Stimulated activated CD4-positive, alpha-beta T cell treated with anti-CD3 and anti-CD28 coated beads, Interleukin-4, amount 100 ng/mL, for 4 hours (primary cell): ENCODE measurements at regions not wholly inside any gene's neighbourhood (a gene's known extent, or its start where the extent isn't known, plus 50 kb on each side); places are given as distances from the start of the nearest gene placed in this dataset.
"Not testable (repeated sequence)": the region's sequence is repeated elsewhere in the genome, so short reads cannot be mapped to it uniquely, and the experiment has no call there.

Experiments
- DNase-seq, 2 experiments: peaks; one replicate each; pipeline ENCODE4 v3.0.0-alpha.2; 2020

DNA sequence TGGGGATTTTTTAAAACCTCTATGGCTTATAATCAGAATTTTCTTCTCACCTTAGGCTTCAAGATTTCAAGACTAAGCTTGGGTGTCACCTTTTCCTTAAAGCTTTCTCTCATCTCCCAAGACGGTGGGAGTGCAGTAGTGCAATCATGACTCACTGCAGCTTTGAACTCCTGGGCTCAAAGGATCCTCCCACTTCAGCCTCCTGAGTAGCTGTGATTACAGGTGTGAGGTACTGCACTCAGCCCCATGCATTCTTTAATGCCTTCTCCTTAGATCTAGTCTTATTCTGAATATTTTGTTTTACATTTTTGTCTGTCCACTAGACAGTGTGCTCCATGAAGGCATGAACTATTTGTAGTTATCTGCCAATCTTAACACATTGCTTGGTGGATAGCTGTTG is 55.7 kb upstream of the FAT3 start:
- DNase-seq, result no peak

DNA sequence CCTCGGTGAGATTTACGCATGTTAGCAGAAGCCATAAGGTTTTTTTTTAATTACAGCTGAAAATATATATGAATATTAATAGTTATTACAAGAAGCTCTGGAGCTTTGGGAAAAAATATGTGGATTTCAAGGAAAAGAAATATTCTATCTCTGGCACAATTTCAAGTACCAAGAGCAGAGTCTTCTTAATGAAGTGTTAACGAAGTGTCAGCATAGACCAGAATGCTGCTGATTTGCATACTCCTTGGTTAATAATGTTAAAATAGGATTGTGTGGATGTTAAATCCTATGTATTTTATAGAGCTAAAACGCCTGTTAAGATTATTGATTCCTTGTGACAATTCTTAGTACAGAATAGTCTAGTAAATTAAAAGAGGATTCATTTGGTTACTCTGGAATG is 57.0 kb upstream of the FAT3 start:
- no peak for DNase-seq

DNA sequence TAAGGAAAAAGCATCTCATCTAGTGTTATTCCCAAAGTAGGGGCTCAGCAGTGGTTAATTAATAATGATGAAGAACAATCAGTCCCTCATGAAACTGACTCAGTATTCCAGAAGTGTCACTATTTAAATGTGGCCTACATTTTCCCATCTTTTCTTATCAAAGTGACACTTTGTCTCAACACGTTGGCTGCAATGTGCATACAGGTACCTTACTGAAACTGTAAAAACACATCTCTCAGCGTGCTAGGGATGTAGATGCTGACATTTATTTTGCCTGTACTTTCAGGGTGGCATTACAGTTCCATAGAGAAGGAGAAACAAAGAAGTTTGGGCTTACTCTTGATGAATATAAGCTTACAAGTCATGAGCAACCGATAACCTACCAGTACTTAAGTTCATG is 58.3 kb upstream of the FAT3 start:
- no peak for DNase-seq

DNA sequence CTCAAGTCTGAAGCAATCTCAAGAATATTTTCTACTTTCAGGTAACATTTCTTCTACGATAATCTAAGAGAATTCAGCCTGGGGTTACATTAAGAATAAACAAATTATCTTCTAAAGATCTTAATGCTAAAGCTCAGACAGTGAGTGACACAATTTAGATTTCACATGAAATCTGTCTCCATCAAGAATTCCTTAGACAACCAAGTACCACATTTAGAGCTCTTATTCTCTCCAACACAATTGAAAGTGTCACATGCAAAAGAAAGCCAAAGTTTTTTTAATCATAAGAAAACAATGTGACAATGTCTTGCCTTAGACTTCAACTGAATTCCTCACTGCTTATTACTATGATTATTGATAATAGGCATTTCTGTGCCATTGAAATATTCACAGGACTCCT is 60.7 kb upstream of the FAT3 start:
- no peak for DNase-seq

DNA sequence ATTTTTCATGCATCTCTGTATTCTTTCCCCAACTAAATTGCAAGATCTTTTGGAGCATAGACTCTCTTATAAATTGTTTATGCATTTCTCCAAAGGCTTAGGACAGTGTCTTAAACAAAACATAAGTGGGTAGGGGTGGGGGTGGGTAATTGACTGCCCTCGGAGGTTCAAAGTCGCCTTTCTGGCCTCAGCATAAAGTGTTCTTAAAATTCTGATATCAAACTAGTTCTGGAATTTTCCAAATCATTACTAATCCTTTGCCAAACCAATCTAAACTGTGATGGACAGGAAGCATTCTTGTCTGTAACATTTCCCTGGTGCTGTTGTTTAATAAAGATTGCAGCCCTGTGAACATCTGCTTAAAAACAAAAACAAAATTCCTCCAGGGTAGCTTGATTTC is 61.8 kb upstream of the FAT3 start:
- DNase-seq, result no peak

DNA sequence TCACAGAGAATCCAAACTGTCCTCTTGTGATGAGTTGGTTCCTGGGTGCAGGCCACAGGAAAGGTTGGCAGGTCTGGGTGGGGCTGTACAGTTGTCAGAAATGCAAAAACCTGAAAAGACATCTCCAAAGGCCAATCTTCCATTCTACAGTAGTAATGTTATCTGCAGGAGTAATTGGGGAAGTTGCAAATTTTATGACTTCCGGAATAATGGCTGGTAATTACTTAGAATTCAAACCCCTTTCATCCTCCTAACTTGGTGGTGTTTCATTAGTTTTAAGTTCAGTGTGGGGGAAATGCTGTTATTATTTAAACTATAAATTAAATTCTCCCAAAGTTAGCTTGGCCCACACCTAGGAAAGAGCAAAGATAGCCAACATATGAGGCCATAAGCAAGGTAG is 64.7 kb upstream of the FAT3 start:
- DNase-seq, result no peak

DNA sequence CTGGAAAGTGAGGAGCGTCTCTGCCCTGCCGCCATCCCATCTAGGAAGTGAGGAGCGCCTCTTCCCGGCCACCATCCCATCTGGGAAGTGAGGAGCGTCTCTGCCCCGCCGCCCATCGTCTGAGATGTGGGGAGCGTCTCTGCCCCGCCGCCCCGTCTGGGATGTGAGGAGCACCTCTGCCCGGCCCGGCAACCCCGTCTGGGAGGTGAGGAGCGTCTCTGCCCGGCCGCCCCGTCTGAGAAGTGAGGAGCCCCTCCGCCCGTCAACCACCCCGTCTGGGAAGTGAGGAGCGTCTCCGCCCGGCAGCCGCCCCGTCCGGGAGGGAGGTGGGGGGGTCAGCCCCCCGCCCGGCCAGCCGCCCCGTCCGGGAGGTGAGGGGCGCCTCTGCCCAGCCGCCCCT is 67.2 kb upstream of the FAT3 start:
- DNase-seq, result not testable (repeated sequence)

DNA sequence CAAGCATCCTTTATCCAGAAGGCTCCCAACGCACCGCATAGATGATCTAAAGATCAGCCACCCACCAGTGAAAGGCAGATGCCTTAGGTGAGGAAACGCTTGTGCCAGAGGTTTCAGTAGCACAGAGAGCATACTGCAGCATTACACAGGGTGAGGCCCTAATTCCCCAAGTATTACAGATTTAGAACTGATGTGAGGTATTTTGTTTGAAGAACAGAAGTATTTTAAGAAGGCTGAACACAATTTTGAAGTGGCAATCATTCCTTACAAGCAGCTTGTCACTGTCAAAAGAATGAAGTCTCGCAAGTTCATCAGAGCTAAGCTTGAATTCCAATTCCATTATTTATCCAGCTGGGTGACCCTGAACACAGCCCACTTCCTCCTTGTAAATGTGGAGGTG is 70.0 kb upstream of the FAT3 start:
- no peak for DNase-seq

DNA sequence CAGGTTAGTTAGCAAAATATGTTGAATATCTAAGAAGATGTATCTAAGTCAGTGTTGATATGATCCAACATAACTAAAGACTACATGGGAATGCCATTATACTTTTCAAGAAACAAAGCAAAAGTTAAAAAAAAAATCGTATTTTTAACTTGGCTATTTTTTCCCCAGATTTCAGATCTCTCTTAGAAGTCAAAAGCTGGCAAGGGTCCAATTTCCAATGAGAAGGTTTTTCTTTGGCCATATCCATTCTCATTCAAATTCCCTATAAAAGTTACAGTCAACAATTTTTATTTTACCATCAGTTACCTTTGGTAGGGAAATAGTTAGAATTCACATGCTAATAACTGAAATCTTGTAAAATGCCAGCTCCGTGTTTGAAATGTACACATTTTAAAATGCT is 70.5 kb upstream of the FAT3 start:
- no peak for DNase-seq

- DNase-seq, result no peak
These were observed 71.1 kb upstream of the FAT3 start for GRCh38 chr11:92153542-92153941.

- DNase-seq, result no peak
These were observed 72.4 kb upstream of the FAT3 start for GRCh38 chr11:92152245-92152644.

GRCh38 chr11:92149996-92150395 is 74.6 kb upstream of the FAT3 start:
- no peak for DNase-seq

GRCh38 chr11:92141725-92142124 is 82.9 kb upstream of the FAT3 start:
- DNase-seq, result no peak

- no peak for DNase-seq
These were observed 83.5 kb upstream of the FAT3 start for GRCh38 chr11:92141159-92141558.

- no peak for DNase-seq
These were observed 84.6 kb upstream of the FAT3 start for GRCh38 chr11:92140021-92140420.

GRCh38 chr11:92138296-92138695 is 86.3 kb upstream of the FAT3 start:
- no peak for DNase-seq

DNA sequence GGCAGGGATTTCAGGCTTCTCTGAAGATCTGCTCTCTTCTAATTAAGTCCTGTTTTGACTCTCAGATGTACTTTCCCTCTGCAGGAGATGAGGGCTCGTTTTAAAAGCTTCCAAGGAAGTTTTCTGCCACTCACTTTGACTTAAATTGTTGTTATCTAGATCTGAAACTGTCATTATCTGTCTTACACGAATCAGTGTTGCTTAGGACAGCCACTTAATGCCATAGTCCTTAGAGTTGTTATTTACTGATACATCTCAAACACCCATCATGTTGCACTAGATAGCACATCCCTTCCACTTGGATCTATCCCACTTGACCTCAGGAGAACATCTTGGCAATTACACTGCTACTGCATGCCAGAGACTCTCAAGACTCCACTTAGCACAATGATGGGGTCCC is 86.9 kb upstream of the FAT3 start:
- DNase-seq, result no peak

- DNase-seq, result no peak
These were observed 87.8 kb upstream of the FAT3 start for GRCh38 chr11:92136797-92137196.

GRCh38 chr11:92131289-92131865 is 93.2 kb upstream of the FAT3 start:
- DNase-seq, result no peak

GRCh38 chr11:92130421-92130831 is 94.2 kb upstream of the FAT3 start:
- no peak for DNase-seq

GRCh38 chr11:92129811-92130210 is 94.8 kb upstream of the FAT3 start:
- no peak for DNase-seq

- DNase-seq, result no peak
These were observed 96.6 kb upstream of the FAT3 start for GRCh38 chr11:92128026-92128425.

GRCh38 chr11:92125321-92125720 is 99.3 kb upstream of the FAT3 start:
- no peak for DNase-seq

GRCh38 chr11:92123540-92123939 is 101.1 kb upstream of the FAT3 start:
- DNase-seq, result no peak

GRCh38 chr11:92122561-92122960 is 102.1 kb upstream of the FAT3 start:
- no peak for DNase-seq

- DNase-seq, result no peak
These were observed 113.3 kb upstream of the FAT3 start for GRCh38 chr11:92111287-92111686.
